ELR (cell line): ENCODE measurements at regions not wholly inside any gene's neighbourhood (a gene's known extent, or its start where the extent isn't known, plus 50 kb on each side); places are given as distances from the start of the nearest gene placed in this dataset.
"Not testable (repeated sequence)": the region's sequence is repeated elsewhere in the genome, so short reads cannot be mapped to it uniquely, and the experiment has no call there.

Experiments used
- DNase-seq: peaks from one replicate; pipeline ENCODE4 v3.0.0-alpha.2; 2015; ENCODE audit warnings: low read depth

GRCh38 chr1:8228253-8228652, 89.7 kb upstream of the SLC45A1 start:
- DNase-seq: no peak

GRCh38 chr1:8227674-8228073, 90.2 kb upstream of the SLC45A1 start:
- DNase-seq: not testable (repeated sequence)

- no peak for DNase-seq
Observed at GRCh38 chr1:8226747-8227146, 91.2 kb upstream of the SLC45A1 start.

GRCh38 chr1:8226024-8226423, 91.9 kb upstream of the SLC45A1 start:
- not testable (repeated sequence) for DNase-seq

- no peak for DNase-seq
Observed at GRCh38 chr1:8223526-8223925, 94.4 kb upstream of the SLC45A1 start.

GRCh38 chr1:8222789-8223188, 95.1 kb upstream of the SLC45A1 start:
- no peak for DNase-seq

GRCh38 chr1:8219530-8219929, 98.4 kb upstream of the SLC45A1 start:
- no peak for DNase-seq

- DNase-seq: peak; percentile 49
Observed at GRCh38 chr1:8218351-8219092, 99.4 kb upstream of the SLC45A1 start.

GRCh38 chr1:8217809-8218208, 100.1 kb upstream of the SLC45A1 start:
- no peak for DNase-seq

- DNase-seq: peak; percentile 37
Observed at GRCh38 chr1:8217011-8217711, 100.8 kb upstream of the SLC45A1 start.

- no peak for DNase-seq
Observed at GRCh38 chr1:8216005-8216404, 101.9 kb upstream of the SLC45A1 start.

- DNase-seq: no peak
Observed at GRCh38 chr1:8214501-8215173, 103.3 kb upstream of the SLC45A1 start.

- DNase-seq: no peak
Observed at GRCh38 chr1:8213676-8214075, 104.2 kb upstream of the SLC45A1 start.

- no peak for DNase-seq
Observed at GRCh38 chr1:8213136-8213535, 104.8 kb upstream of the SLC45A1 start.

GRCh38 chr1:8212580-8213031, 105.3 kb upstream of the SLC45A1 start:
- DNase-seq: no peak

- DNase-seq: peak; percentile 98
Observed at GRCh38 chr1:8211883-8212579, 105.9 kb upstream of the SLC45A1 start.

GRCh38 chr1:8211251-8211882, 106.5 kb upstream of the SLC45A1 start:
- no peak for DNase-seq

- DNase-seq: no peak
Observed at GRCh38 chr1:8207202-8207601, 110.7 kb upstream of the SLC45A1 start.

GRCh38 chr1:8206391-8206790, 111.5 kb upstream of the SLC45A1 start:
- DNase-seq: no peak

GRCh38 chr1:8205771-8206170, 112.1 kb upstream of the SLC45A1 start:
- DNase-seq: no peak

- DNase-seq: no peak
Observed at GRCh38 chr1:8204826-8205225, 113.1 kb upstream of the SLC45A1 start.

GRCh38 chr1:8203551-8203950, 114.4 kb upstream of the SLC45A1 start:
- DNase-seq: no peak
